H1 (cell line): ENCODE measurements at regions not wholly inside any gene's neighbourhood (a gene's known extent, or its start where the extent isn't known, plus 50 kb on each side); places are given as distances from the start of the nearest gene placed in this dataset.

ENCODE experiments used
- CTCF ChIA-PET: fragments of 300-600 bp; sonication (Branson Sonifier 250); formaldehyde crosslinking; loops from one replicate; lab custom pipeline; 2021; ENCODE audit not compliant: partially characterized antibody; lab: Charles Lee
- POLR2A ChIA-PET: fragments of 300-600 bp; sonication (Branson Sonifier 250); formaldehyde crosslinking; loops from one replicate; lab custom pipeline; 2021; ENCODE audit warnings: inconsistent platforms; ENCODE audit not compliant: partially characterized antibody; lab: Charles Lee
- DNase-seq, 2 experiments: peaks; one replicate each; pipeline versions ENCODE4 v3.0.0 to v3.0.0-alpha.2; 2010 to 2022; ENCODE audit warnings: low spot score in 2 of 2, low read depth in 1 of 2, mixed read lengths in 1 of 2
- FAIRE-seq: peaks from 2 replicates; lab custom pipeline; 2011; peaks lifted over from hg19 to GRCh38; lab: Jason Lieb, UNC
- H2AFZ ChIP-seq: 2 replicates; pipeline ENCODE4 v1.8.1; 2012; ENCODE audit warnings: low read length, inconsistent platforms
- H2AK5ac ChIP-seq: 2 replicates; pipeline ENCODE4 v1.6.1; 2013; ENCODE audit warnings: low read depth, low read length
- H2BK120ac ChIP-seq: replicated peaks from 2 replicates; pipeline ENCODE3; 2013; ENCODE audit warnings: low read depth, low read length, inconsistent platforms
- H2BK12ac ChIP-seq: 2 replicates; pipeline ENCODE4 v1.6.1; 2013; ENCODE audit warnings: low read depth, low read length
- H2BK15ac ChIP-seq: 2 replicates; pipeline ENCODE4 v1.6.1; 2013; ENCODE audit warnings: low read length
- H2BK20ac ChIP-seq: 2 replicates; pipeline ENCODE4 v1.6.1; 2013; ENCODE audit warnings: low read length
- H2BK5ac ChIP-seq: 2 replicates; pipeline ENCODE4 v1.6.1; 2013; ENCODE audit warnings: low read depth, low read length
- H3K14ac ChIP-seq: 2 replicates; pipeline ENCODE4 v1.6.1; 2013; ENCODE audit warnings: inconsistent platforms; ENCODE audit not compliant: insufficient read length
- H3K18ac ChIP-seq: 2 replicates; pipeline ENCODE4 v1.6.1; 2013; ENCODE audit warnings: low read length; ENCODE audit errors: extremely low read depth
- H3K23ac ChIP-seq: 2 replicates; pipeline ENCODE4 v1.6.1; 2013; ENCODE audit warnings: inconsistent platforms; ENCODE audit not compliant: insufficient read length
- H3K23me2 ChIP-seq: 2 replicates; pipeline ENCODE4 v1.6.1; 2013; ENCODE audit warnings: low read depth, low read length
- H3K27ac ChIP-seq: 2 replicates; pipeline ENCODE4 v1.6.1; 2011; ENCODE audit warnings: low read depth, low read length, inconsistent platforms
- H3K27me3 ChIP-seq, 4 experiments: replicated peaks in 1 of 4; 1 replicate in 1 of 4; 2 replicates in 3 of 4; pipeline versions ENCODE4 v1.6.1 to v1.8.1; 2011 to 2013; ENCODE audit warnings: low read length in 3 of 4, mild to moderate bottlenecking in 3 of 4, inconsistent platforms in 2 of 4, mixed read lengths in 2 of 4, moderate library complexity in 1 of 4; ENCODE audit not compliant: control insufficient read depth in 3 of 4, insufficient read depth in 3 of 4; ENCODE audit errors: extremely low read depth in 1 of 4
- H3K36me3 ChIP-seq, 4 experiments: 2 replicates each; pipeline versions ENCODE4 v1.6.1 to v1.8.1; 2011 to 2013; ENCODE audit warnings: mild to moderate bottlenecking in 4 of 4, low read length in 3 of 4, moderate library complexity in 2 of 4, control low read depth in 1 of 4, inconsistent platforms in 1 of 4; ENCODE audit not compliant: insufficient read depth in 4 of 4, control insufficient read depth in 2 of 4
- H3K4ac ChIP-seq: replicated peaks from 2 replicates; pipeline ENCODE3; 2013; ENCODE audit warnings: low read length, low read depth, mixed read lengths, inconsistent platforms; ENCODE audit not compliant: insufficient read length
- H3K4me1 ChIP-seq, 4 experiments: replicated peaks in 1 of 4; 1 replicate in 1 of 4; 2 replicates in 3 of 4; pipeline versions ENCODE4 v1.6.1 to v1.8.1; 2011 to 2013; ENCODE audit warnings: low read length in 3 of 4, inconsistent platforms in 2 of 4, mixed read lengths in 1 of 4; ENCODE audit not compliant: insufficient read depth in 4 of 4, control insufficient read depth in 3 of 4
- H3K4me2 ChIP-seq, 2 experiments: 2 replicates each; pipeline versions ENCODE4 v1.6.1 to v1.8.1; 2011 to 2013; ENCODE audit warnings: low read depth in 2 of 2, low read length in 2 of 2, control low read depth in 1 of 2, inconsistent platforms in 1 of 2, mild to moderate bottlenecking in 1 of 2; ENCODE audit not compliant: insufficient read depth in 1 of 2
- H3K4me3 ChIP-seq, 4 experiments: fragments of 200-600, 300-600 bp in 1 of 4; sonication (generic), shearing (Covaris generic), sonication (Bioruptor Twin) in 1 of 4; 2 replicates each; pipeline versions ENCODE4 v1.5.1 to v1.8.1; 2011 to 2016; ENCODE audit warnings: low read length in 4 of 4, low read depth in 3 of 4, control low read depth in 2 of 4, inconsistent platforms in 2 of 4, mild to moderate bottlenecking in 2 of 4, mixed read lengths in 1 of 4, moderate library complexity in 1 of 4; ENCODE audit not compliant: insufficient read depth in 2 of 4; ENCODE audit errors: extremely low read depth in 1 of 4
- H3K56ac ChIP-seq: replicated peaks from 2 replicates; pipeline ENCODE3; 2013; ENCODE audit warnings: low read depth, mild to moderate bottlenecking, mixed read lengths, low read length, inconsistent platforms; ENCODE audit not compliant: insufficient read length
- H3K79me1 ChIP-seq: 2 replicates; pipeline ENCODE4 v1.6.1; 2013; ENCODE audit warnings: low read depth, low read length, control low read depth
- H3K79me2 ChIP-seq, 2 experiments: 2 replicates each; pipeline versions ENCODE4 v1.6.1 to v1.8.1; 2012 to 2013; ENCODE audit warnings: low read length in 2 of 2, mild to moderate bottlenecking in 2 of 2, inconsistent platforms in 1 of 2; ENCODE audit not compliant: insufficient read depth in 2 of 2, control insufficient read depth in 1 of 2
- H3K9ac ChIP-seq, 4 experiments: replicated peaks in 1 of 4; 1 replicate in 1 of 4; 2 replicates in 3 of 4; pipeline versions ENCODE4 v1.6.1 to v1.8.1; 2011 to 2013; ENCODE audit warnings: low read depth in 3 of 4, low read length in 3 of 4, control low read depth in 2 of 4, mild to moderate bottlenecking in 2 of 4, moderate library complexity in 2 of 4, inconsistent platforms in 1 of 4; ENCODE audit errors: extremely low read depth in 1 of 4
- H3K9me3 ChIP-seq, 2 experiments: 2 replicates each; pipeline versions ENCODE4 v1.6.1 to v1.8.1; 2012 to 2013; ENCODE audit warnings: mild to moderate bottlenecking in 2 of 2, moderate library complexity in 2 of 2, control low read depth in 1 of 2, inconsistent platforms in 1 of 2, low read depth in 1 of 2, low read length in 1 of 2, mixed read lengths in 1 of 2; ENCODE audit not compliant: insufficient read depth in 2 of 2
- H4K20me1 ChIP-seq, 2 experiments: replicated peaks in 1 of 2; 2 replicates each; pipeline versions ENCODE3 to v1.8.1; 2011 to 2013; ENCODE audit warnings: inconsistent platforms in 2 of 2, low read length in 2 of 2, mild to moderate bottlenecking in 1 of 2; ENCODE audit not compliant: insufficient read depth in 2 of 2, control insufficient read depth in 1 of 2
- H4K5ac ChIP-seq: 2 replicates; pipeline ENCODE4 v1.6.1; 2013; ENCODE audit warnings: low read length, low read depth, mixed read lengths, inconsistent platforms; ENCODE audit not compliant: insufficient read length
- H4K8ac ChIP-seq: 2 replicates; pipeline ENCODE4 v1.8.0; 2013; ENCODE audit warnings: mild to moderate bottlenecking, moderate library complexity, low read length, inconsistent platforms; ENCODE audit not compliant: insufficient read depth; ENCODE audit errors: extremely low read depth
- H4K91ac ChIP-seq: replicated peaks from 2 replicates; pipeline ENCODE3; 2013; ENCODE audit warnings: low read length, mixed read lengths, inconsistent platforms; ENCODE audit not compliant: insufficient read length
- POU5F1 ChIP-seq: IDR thresholded peaks from 2 replicates; pipeline ENCODE4 v1.6.1; 2011; ENCODE audit warnings: low read depth, mild to moderate bottlenecking, low read length, moderate library complexity
- WGBS, 2 experiments: shearing (Covaris generic) in 1 of 2; methylation state at CpG; one replicate each; pipeline versions ENCODE4 v1.1.6 to v1.1.7; 2013 to 2015; ENCODE audit warnings: low lambda C conversion rate in 2 of 2, mixed read lengths in 2 of 2, inconsistent platforms in 1 of 2, low coverage in 1 of 2, missing lambda C conversion rate in 1 of 2; ENCODE audit not compliant: insufficient replicate concordance in 2 of 2, insufficient coverage in 1 of 2, insufficient read length in 1 of 2; ENCODE audit errors: extremely low coverage in 1 of 2, missing lambda C conversion rate in 1 of 2; 5-methylcytosine and 5-hydroxymethylcytosine counted together

DNA sequence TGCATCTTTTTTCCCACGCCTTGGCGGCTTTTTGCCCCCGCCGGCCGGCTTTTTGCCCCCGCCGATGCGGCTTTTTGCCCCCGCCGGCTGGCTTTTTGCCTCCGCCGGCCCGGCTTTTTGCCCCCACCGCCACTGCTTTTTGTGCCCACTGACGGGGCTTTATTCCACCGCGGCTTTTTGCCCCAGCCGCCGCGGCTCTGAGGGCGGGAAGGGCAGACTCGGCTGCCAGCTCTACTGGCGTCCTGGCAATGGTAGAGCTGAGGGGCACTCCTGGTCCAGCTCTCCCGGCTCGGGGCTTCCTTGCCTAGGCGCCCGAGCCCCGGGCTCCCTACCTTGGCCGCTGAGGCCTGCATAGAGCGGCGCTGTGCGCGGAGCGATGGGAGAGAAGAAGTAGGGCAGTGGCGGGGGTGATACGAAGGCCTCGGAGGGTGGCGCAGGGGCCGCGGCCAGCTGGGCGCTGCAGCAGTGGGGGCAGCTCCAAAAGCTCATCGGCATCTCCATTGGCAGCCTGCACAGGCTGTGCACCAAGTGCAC is 591.4 kb downstream of the TP53TG3F start:
- H3K27me3 ChIP-seq: no peaks in the 10 kb centered on the region
- no peak overlapping the region for H2AK5ac ChIP-seq
- DNase-seq: no peak
- no peak overlapping the region for H2BK5ac ChIP-seq
- no peak overlapping the region for H3K9ac ChIP-seq
- H4K20me1 ChIP-seq: no peaks in the 10 kb centered on the region
- no peak overlapping the region for H3K27ac ChIP-seq
- no peak overlapping the region for H2BK15ac ChIP-seq
- ChIA-PET CTCF (no interaction called here), POLR2A (no interaction called here)
- H4K91ac ChIP-seq: no peak overlapping the region
- no peak overlapping the region for H2BK12ac ChIP-seq
- peaks cover 16 to 42% of the 10 kb centered on the region in 2 experiments; a peak in 3 of 4 replicates for H3K9me3 ChIP-seq
- WGBS, 2 experiments: 93% methylated on average over 18 of the region's 42 CpGs; no CpG with 5 or more reads in 1 of the 2 experiments
- H2BK120ac ChIP-seq: no peak overlapping the region
- H3K18ac ChIP-seq: no peak overlapping the region
- no peak overlapping the region for H3K4me3 ChIP-seq
- no peaks in the 10 kb centered on the region for H3K36me3 ChIP-seq
- no peak overlapping the region for H3K4me2 ChIP-seq
- no peak overlapping the region for H3K14ac ChIP-seq
- FAIRE-seq: no peak
- no peaks in the 10 kb centered on the region for H3K79me2 ChIP-seq
- H3K56ac ChIP-seq: no peak overlapping the region
- no peaks in the 10 kb centered on the region for H3K79me1 ChIP-seq
- no peak overlapping the region for H2BK20ac ChIP-seq
- no peak overlapping the region for H4K8ac ChIP-seq
- no peak overlapping the region for H3K4ac ChIP-seq
- no peaks in the 10 kb centered on the region for H3K23me2 ChIP-seq
- no peak overlapping the region for H2AFZ ChIP-seq
- no peaks in the 10 kb centered on the region for H3K4me1 ChIP-seq
- H3K23ac ChIP-seq: no peak overlapping the region
- no peak overlapping the region for H4K5ac ChIP-seq
- no peak for TF ChIP-seq POU5F1
